PFSK-1 (cell line): ENCODE measurements at regions not wholly inside any gene's neighbourhood (a gene's known extent, or its start where the extent isn't known, plus 50 kb on each side); places are given as distances from the start of the nearest gene placed in this dataset.

ENCODE experiments used
- FOXP2 ChIP-seq: optimal IDR thresholded peaks from 2 replicates; pipeline ENCODE3; 2011; ENCODE audit warnings: borderline replicate concordance, control low read depth, inconsistent platforms; ENCODE audit not compliant: insufficient read depth; ENCODE audit errors: extremely low read length, extremely low read depth
- POLR2AphosphoS5 ChIP-seq: IDR thresholded peaks from 2 replicates; pipeline ENCODE4 v1.6.1; 2012; ENCODE audit warnings: low read depth, mild to moderate bottlenecking, control low read depth, low read length, moderate library complexity
- REST ChIP-seq, 2 experiments: IDR thresholded peaks; 2 replicates each; pipeline versions ENCODE4 v1.6.1 to v1.8.0; 2011 to 2012; ENCODE audit warnings: low read depth in 2 of 2, low read length in 2 of 2, control low read depth in 1 of 2, inconsistent platforms in 1 of 2, mild to moderate bottlenecking in 1 of 2, moderate library complexity in 1 of 2; ENCODE audit not compliant: insufficient read depth in 1 of 2
- SIN3A ChIP-seq: IDR thresholded peaks from 2 replicates; pipeline ENCODE4 v1.6.1; 2012; ENCODE audit warnings: mild to moderate bottlenecking, low read length, moderate library complexity, borderline replicate concordance; ENCODE audit not compliant: insufficient read depth
- TAF1 ChIP-seq: IDR thresholded peaks from 2 replicates; pipeline ENCODE4 v1.6.1; 2012; ENCODE audit warnings: low read length, control low read depth, borderline replicate concordance; ENCODE audit not compliant: insufficient read depth

GRCh38 chr13:42405665-42406390 lies 133.9 kb downstream of the AKAP11 start:
- no peak for TF ChIP-seq TAF1
- TF ChIP-seq POLR2AphosphoS5: no peak
- no peak for TF ChIP-seq SIN3A
- no peak for TF ChIP-seq FOXP2
- TF ChIP-seq REST (IDR thresholded peaks at IDR 0.05; ENCODE audit: insufficient read depth in 1 of 2, low read depth in 2 of 2, low read length in 2 of 2): no peak

- no peak for TF ChIP-seq POLR2AphosphoS5
- TF ChIP-seq FOXP2: no peak
- TF ChIP-seq REST (IDR thresholded peaks at IDR 0.05; ENCODE audit: insufficient read depth in 1 of 2, low read depth in 2 of 2, low read length in 2 of 2): no peak
- TF ChIP-seq TAF1: no peak
- no peak for TF ChIP-seq SIN3A
Measured at GRCh38 chr13:42409075-42409474, 137.1 kb downstream of the AKAP11 start.

- TF ChIP-seq FOXP2: no peak
- TF ChIP-seq REST (IDR thresholded peaks at IDR 0.05; ENCODE audit: insufficient read depth in 1 of 2, low read depth in 2 of 2, low read length in 2 of 2): no peak
- TF ChIP-seq POLR2AphosphoS5: no peak
- TF ChIP-seq SIN3A: no peak
- TF ChIP-seq TAF1: no peak
Measured at GRCh38 chr13:42409551-42409950, 137.6 kb downstream of the AKAP11 start.

GRCh38 chr13:42412812-42413483 lies 141.0 kb downstream of the AKAP11 start:
- no peak for TF ChIP-seq TAF1

GRCh38 chr13:42413484-42413815 lies 141.5 kb downstream of the AKAP11 start:
- TF ChIP-seq POLR2AphosphoS5 (no peak), TAF1 (no peak), SIN3A (no peak), FOXP2 (no peak)

- TF ChIP-seq REST (IDR thresholded peaks at IDR 0.05; ENCODE audit: insufficient read depth in 1 of 2, low read depth in 2 of 2, low read length in 2 of 2) (no peak), TAF1 (no peak), FOXP2 (no peak), POLR2AphosphoS5 (no peak), SIN3A (no peak)
Measured at GRCh38 chr13:42417626-42418025, 145.7 kb downstream of the AKAP11 start.
